GM12891 (cell line): ENCODE measurements at regions not wholly inside any gene's neighbourhood (a gene's known extent, or its start where the extent isn't known, plus 50 kb on each side); places are given as distances from the start of the nearest gene placed in this dataset.

Source experiments
- POLR2A ChIP-seq: IDR thresholded peaks from 2 replicates; pipeline ENCODE4 v1.6.1; 2011; ENCODE audit warnings: low read depth, low read length, control low read depth
- POLR2AphosphoS5 ChIP-seq: IDR thresholded peaks from 2 replicates; pipeline ENCODE4 v1.6.1; 2011; ENCODE audit warnings: low read depth, low read length, control low read depth
- TAF1 ChIP-seq: IDR thresholded peaks from 2 replicates; pipeline ENCODE4 v1.6.1; 2011; ENCODE audit warnings: low read depth, low read length, control low read depth

GRCh38 chr17:69870091-69870530 is 204.9 kb upstream of the KCNJ16 start:
- no peak for TF ChIP-seq POLR2AphosphoS5
- no peak for TF ChIP-seq TAF1
- TF ChIP-seq POLR2A = no peak
